NCI-H345 (cell line): ENCODE measurements at regions not wholly inside any gene's neighbourhood (a gene's known extent, or its start where the extent isn't known, plus 50 kb on each side); places are given as distances from the start of the nearest gene placed in this dataset.
"Not testable (repeated sequence)": the region's sequence is repeated elsewhere in the genome, so short reads cannot be mapped to it uniquely, and the experiment has no call there.

Experiments used
- DNase-seq: peaks from one replicate; lab custom pipeline; 2025; lab: John Stamatoyannopoulos, UW

DNA sequence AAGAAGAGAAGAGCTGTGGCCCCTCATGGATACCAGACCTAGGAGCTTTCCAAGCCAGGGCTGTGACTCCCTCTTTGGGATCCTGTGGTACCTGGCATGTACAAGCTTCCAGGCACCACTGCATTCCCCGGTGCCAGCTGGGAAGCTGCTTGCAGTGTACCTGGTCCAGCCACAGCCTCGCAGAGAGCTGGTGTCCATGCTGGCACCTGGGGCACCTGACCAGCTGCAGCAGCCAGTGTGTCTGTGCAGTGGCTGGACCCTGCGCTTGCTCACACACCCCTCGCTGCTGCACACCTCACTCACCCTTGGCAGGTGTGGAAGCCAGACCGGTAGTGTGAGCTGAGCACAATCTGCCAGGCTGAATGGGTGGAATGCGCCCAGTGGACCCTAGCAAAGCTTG, 190.9 kb upstream of the MAN1A1 start:
- no peak for DNase-seq

DNA sequence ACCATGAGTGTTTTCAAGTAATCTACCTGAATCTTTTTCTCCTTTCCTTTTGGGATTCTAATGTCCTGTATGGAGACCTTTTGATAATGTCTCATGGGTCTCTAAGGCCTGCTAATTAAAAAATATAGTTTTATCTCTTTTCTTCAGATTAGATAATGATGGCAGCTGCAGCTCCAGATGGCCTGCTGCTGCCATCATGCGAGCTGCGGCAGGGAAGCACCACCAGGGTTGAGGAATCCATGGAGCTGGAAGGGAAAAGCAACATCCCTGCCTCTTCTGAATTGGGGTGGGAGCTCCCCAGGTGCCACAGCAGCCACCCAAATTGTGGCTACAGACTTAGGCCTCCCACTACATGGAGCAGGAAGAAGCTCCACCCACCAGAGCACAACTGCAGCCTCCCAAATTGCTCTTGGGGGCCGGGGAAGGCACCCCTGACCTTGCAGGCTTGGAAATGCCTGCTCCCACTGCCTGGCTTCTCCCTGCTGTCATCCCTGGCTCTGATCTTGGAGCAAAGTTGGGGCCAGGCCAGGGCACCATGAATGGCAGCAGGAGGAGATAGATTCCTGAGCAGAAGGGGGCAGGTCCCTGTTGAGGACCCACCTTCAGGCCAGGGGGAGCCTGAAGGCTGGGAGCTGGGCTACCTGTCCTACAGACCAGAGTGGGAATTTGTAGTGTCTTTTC, 189.6 kb upstream of the MAN1A1 start:
- DNase-seq = no peak

GRCh38 chr6:119536666-119537065, 187.1 kb upstream of the MAN1A1 start:
- no peak for DNase-seq

- no peak for DNase-seq
Observed at GRCh38 chr6:119535332-119535731, 185.8 kb upstream of the MAN1A1 start.

DNA sequence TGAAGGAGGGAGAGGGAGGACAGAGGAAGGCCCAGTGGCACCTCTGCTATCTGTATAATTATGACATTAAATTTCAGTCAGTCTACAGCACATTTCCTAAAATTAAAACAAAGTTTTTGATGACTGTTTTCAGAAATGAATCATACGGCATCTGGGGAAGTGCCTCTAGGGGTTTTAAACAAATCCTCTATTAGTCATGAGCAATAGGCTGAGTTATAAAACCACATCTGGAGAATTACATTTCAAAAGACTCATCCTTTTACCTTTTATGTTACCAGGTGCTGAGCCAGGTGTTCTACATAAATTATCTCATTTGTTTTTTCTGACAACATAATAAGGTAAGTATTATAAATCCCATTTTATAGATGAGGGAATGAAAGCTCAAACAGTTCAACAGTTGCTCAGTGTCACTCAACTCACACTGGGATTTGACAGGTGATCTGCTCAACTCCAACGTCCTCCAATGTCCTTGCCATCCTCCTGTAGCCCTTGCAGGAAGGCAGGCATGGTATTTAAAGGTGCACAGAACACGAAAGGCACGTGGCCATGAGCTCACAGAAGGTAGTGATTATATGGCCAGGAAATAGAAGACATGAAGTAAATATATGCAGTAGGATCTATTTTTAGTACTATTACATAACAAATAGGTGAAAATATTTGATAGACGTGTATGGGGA, 184.2 kb upstream of the MAN1A1 start:
- no peak for DNase-seq

- DNase-seq = no peak
Observed at GRCh38 chr6:119527231-119527578, 177.6 kb upstream of the MAN1A1 start.

DNA sequence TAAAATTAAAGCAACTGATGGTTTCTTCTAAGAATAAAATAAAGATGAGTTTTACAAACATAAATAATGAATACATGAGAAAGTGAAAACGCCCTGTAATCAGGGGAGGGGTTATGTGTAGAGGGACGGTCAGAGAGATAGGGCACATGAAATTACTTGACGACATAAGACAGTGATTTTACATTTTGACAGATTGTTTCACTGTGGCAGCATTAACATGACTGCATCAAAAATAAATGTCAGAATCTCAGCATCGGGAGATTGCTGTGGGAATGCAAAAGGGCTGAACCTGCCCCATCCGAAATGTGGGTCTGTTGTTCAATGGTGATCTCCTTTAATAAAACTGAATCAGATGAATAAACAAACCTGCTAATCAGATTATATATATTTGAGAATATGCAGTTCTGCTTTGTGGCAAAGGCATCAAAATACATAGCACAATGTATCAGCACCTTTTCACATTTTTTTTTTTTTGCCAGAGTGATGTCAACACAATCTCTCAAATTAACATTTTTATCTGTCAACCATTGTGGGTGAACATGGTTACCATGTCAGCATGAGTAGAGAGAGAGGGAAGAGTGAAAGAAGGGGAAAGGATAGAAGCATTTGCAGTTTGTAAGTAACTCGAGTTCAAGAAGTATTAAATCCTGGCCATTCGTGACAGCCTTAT, 177.1 kb upstream of the MAN1A1 start:
- no peak for DNase-seq

DNA sequence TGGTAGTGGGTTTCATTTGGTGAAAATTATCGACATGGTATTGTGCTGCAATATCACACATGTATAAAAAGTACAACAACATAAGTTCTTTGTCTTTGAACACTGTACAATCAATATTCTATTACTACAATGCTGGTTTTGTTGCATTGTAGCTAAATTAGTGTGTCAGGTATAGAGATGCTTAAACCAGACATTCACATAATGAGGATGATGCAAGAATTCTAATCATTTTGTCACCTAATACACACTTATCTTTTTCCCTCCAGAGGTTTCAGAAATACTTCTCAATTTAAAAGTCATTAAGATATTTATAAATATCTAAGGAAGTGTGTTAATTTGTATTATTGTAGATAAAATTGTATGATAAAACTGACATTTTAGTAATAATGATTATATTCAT, 174.8 kb upstream of the MAN1A1 start:
- no peak for DNase-seq

DNA sequence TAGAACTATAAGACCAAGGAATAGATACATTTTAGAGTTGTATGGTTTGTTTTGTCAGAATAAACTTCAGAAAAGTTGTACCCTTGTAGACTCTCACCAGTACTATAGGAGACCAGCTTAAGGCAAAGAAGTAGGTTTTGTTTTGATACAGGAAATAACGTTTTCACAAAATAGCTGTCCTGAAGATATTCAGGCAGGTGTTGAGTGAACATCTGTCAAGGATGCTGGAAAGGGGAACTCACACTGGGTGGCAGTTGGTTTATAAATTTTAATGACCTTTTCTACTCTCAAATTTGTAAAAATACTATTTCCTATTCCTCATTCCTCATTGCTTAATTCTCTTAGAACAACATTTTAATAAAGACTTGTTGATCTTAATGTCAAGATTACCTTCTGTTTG, 174.0 kb upstream of the MAN1A1 start:
- DNase-seq = no peak

DNA sequence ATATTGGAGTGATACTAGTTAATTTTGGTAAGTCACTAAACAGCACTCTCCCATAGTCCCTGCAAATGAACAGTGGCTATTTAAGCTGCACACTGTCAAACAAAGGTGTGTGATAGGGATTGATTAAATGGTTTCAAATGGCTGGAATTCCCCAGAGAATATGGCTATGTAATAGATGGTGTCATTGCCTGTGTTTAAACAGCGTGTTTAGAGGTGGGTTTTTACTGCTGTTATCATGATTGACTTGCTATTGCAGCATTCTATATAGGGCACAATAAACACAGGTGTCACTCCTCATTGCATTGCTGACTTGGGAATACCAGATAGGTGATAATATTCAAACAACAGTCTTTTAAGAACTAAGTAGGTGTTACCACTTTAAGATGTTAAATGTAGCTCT, 171.7 kb upstream of the MAN1A1 start:
- DNase-seq = peak; percentile 37

DNA sequence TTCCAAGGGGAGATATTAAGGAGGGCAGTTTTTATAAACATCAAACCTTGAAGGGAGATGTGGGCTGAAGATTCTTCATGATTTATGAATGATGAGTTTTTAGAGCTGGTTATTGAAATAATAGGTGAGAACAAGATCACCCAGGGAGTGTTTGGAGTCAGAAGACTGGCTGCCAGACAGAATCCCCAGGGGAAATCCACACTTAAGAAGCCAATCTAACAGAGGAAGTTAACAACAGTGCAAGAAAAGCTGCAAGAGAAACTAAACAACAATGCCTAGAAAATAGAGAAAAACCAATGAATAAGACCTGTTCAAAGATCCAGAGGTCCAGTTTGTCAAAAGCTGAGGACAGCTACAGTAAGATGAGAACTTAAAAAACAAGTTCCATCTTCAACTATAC, 167.9 kb upstream of the MAN1A1 start:
- DNase-seq = no peak

- no peak for DNase-seq
Observed at GRCh38 chr6:119514345-119514744, 164.8 kb upstream of the MAN1A1 start.

DNA sequence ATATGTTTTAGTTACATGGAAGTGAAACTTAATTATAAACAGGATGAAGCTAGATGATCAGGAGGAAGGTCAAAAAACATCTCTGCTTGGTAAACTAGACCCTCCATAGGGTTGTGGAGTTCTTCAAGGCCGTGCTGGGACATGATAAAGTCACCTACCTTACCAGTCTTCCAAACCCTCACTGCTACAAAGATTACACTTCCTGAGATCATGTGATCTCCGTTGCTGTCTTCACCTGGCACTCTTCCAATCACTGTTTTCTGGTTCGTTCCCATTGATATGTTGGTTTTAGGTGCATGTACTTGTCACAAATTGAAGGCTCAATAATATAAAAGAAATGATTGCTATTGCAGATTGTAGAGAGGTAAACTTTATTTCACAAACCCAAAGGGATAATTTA, 161.5 kb upstream of the MAN1A1 start:
- peak; percentile 66 for DNase-seq

DNA sequence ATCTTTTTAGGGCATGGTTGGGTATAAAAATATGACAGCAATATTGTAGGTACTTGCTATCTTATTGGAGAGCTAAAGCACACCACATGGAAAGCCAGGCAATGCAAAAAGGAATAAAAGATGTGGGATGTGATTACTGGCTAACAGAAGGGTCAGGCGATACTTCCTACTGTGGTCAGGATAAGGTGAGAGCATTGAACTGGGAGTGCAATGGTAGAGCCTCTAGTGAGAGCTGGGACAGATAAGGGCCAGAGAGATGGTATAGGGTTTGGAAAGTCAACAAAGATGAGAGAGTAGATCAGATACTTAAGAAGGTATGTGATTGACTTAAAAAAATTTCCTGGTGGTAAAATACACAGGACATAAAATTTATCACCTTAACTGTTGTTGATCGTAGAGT, 160.7 kb upstream of the MAN1A1 start:
- DNase-seq = no peak

DNA sequence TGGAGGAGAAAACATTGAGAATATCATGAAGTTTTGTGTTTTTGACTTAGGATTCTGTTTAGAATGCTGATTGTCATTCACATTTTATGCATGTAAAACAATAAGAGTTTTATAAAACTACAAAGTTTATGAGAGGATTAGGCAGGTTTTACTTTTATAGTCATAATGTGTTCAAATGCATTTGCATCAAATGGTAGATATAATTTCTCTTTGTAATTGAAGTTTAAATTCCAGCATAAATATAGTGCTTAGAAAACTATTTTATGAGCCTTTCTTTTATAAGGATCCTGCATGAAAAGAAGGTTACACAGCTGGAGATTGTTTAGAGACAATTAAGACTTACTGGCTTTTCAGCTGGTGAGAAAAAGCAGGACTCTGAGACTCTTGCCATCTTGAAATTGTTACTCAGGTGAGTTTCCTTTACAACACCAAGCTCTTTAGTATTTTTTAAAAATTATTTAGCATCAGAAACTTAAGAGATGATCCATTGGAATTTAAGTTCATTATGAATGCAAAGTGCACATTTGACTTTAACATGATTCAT, 157.1 kb upstream of the MAN1A1 start:
- no peak for DNase-seq

GRCh38 chr6:119501798-119502483, 152.4 kb upstream of the MAN1A1 start:
- DNase-seq = no peak

GRCh38 chr6:119499797-119500196, 150.2 kb upstream of the MAN1A1 start:
- no peak for DNase-seq

DNA sequence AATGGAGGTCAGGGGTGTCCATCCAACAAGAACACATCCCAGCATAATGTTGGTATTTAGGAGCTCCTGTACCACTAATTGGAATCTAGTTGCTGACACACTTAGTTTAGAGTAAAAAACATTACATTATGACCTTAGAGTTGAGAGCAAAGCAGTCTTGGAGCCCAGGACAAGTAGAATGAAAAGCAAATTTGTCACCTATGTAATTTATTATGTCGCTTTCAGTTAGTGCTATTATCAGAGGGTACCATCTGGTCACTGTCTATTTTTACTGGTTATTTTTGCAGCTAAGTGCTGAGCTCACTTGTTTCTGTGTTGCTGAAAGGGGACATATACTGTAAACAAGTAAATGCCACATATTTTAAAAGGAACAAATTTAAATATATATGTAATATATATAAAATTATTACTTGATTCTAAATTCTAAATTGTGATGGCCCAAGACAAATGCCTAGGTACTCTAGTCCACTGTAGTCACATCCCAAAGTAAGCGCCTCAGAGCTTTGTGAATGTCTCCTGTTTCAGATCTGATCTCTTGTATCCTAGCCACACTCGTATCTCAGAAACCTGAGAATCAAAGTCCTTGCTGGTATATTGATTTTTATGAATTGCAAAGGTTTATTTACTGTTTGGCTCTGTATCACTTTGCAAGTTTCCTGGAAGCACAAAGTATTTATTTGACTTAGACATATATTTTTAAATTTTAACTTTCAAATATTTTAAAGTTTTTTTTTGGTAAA, 148.6 kb upstream of the MAN1A1 start:
- no peak for DNase-seq

DNA sequence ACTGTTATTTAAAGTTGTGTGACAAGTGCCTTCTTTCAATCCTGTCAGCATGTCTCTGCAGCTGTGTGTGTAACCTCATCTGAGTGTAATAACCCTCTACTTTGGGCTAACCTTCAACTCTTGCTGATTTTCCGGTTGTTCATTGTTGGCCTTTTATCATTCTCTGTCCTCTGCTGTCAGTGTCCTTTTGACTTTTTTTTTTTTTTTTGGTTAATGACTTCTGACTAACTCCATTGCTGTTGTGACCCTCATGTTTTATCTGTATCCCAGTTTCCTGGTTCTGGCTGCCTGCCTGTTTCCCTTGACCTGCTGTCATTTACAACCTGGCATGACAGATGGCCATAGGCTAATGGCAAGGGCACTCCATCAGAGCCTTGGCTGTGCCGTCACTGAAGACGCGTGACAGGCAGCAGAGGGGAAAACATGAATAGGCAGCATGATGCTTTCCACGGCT, 145.7 kb upstream of the MAN1A1 start:
- DNase-seq = no peak

GRCh38 chr6:119493980-119494379, 144.4 kb upstream of the MAN1A1 start:
- DNase-seq = no peak

DNA sequence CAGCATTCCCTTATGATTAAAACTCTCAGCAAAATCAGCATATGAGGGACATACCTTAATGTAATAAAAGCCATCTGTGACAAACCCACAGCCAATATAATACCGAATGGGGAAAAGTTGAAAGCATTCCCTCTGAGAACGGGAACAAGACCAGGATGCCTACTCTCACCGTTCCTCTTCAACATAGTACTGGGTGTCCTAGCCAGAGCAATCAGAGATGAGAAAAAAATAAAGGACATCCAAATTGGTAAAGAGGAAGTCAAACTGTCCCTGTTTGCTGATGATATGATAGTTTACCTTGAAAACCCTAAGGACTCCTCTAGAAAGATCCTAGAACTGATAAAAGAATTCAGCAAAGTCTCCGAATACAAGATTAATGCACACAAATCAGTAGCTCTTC, 141.6 kb upstream of the MAN1A1 start:
- DNase-seq = not testable (repeated sequence)

- DNase-seq = not testable (repeated sequence)
Observed at GRCh38 chr6:119490050-119490449, 140.5 kb upstream of the MAN1A1 start.
